HG03432 (cell line): ENCODE measurements at regions not wholly inside any gene's neighbourhood (a gene's known extent, or its start where the extent isn't known, plus 50 kb on each side); places are given as distances from the start of the nearest gene placed in this dataset.

Experiments used
- ATAC-seq: cut with Tn5 transposase; IDR thresholded peaks from one replicate; pipeline ENCODE4 v1.9.1; 2021; ENCODE audit warnings: mild to moderate bottlenecking, moderate library complexity; ENCODE audit not compliant: unreplicated experiment

- no peak for ATAC-seq
These were observed 217.5 kb downstream of the SOX9 start for GRCh38 chr17:72338304-72338703.

GRCh38 chr17:72338847-72339790, 218.3 kb downstream of the SOX9 start:
- ATAC-seq, result no peak

GRCh38 chr17:72340836-72341235, 220.0 kb downstream of the SOX9 start:
- no peak for ATAC-seq

- no peak for ATAC-seq
These were observed 221.2 kb downstream of the SOX9 start for GRCh38 chr17:72342061-72342460.

- no peak for ATAC-seq
These were observed 222.1 kb downstream of the SOX9 start for GRCh38 chr17:72342627-72343527.

GRCh38 chr17:72343911-72344310, 223.1 kb downstream of the SOX9 start:
- ATAC-seq, result no peak

GRCh38 chr17:72344613-72345012, 223.8 kb downstream of the SOX9 start:
- ATAC-seq, result no peak

- no peak for ATAC-seq
These were observed 224.3 kb downstream of the SOX9 start for GRCh38 chr17:72345088-72345487.

- no peak for ATAC-seq
These were observed 224.7 kb downstream of the SOX9 start for GRCh38 chr17:72345536-72345935.

GRCh38 chr17:72346306-72346705, 225.5 kb downstream of the SOX9 start:
- no peak for ATAC-seq

GRCh38 chr17:72349011-72349410, 228.2 kb downstream of the SOX9 start:
- no peak for ATAC-seq

GRCh38 chr17:72349491-72349995, 228.7 kb downstream of the SOX9 start:
- ATAC-seq, result no peak

- ATAC-seq, result no peak
These were observed 229.3 kb downstream of the SOX9 start for GRCh38 chr17:72350073-72350472.

GRCh38 chr17:72351365-72351764, 230.5 kb downstream of the SOX9 start:
- ATAC-seq, result no peak

- no peak for ATAC-seq
These were observed 231.1 kb downstream of the SOX9 start for GRCh38 chr17:72351884-72352346.

- no peak for ATAC-seq
These were observed 232.7 kb downstream of the SOX9 start for GRCh38 chr17:72353502-72353901.

GRCh38 chr17:72354071-72354470, 233.3 kb downstream of the SOX9 start:
- no peak for ATAC-seq

GRCh38 chr17:72357764-72358365, 237.0 kb downstream of the SOX9 start:
- no peak for ATAC-seq

- ATAC-seq, result no peak
These were observed 237.6 kb downstream of the SOX9 start for GRCh38 chr17:72358465-72358864.

- ATAC-seq, result no peak
These were observed 238.5 kb downstream of the SOX9 start for GRCh38 chr17:72359274-72359673.

GRCh38 chr17:72359811-72360210, 239.0 kb downstream of the SOX9 start:
- no peak for ATAC-seq
